ENCODE measurements at regions not wholly inside any gene's neighbourhood (a gene's known extent, or its start where the extent isn't known, plus 50 kb on each side); places are given as distances from the start of the nearest gene placed in this dataset.

DNA sequence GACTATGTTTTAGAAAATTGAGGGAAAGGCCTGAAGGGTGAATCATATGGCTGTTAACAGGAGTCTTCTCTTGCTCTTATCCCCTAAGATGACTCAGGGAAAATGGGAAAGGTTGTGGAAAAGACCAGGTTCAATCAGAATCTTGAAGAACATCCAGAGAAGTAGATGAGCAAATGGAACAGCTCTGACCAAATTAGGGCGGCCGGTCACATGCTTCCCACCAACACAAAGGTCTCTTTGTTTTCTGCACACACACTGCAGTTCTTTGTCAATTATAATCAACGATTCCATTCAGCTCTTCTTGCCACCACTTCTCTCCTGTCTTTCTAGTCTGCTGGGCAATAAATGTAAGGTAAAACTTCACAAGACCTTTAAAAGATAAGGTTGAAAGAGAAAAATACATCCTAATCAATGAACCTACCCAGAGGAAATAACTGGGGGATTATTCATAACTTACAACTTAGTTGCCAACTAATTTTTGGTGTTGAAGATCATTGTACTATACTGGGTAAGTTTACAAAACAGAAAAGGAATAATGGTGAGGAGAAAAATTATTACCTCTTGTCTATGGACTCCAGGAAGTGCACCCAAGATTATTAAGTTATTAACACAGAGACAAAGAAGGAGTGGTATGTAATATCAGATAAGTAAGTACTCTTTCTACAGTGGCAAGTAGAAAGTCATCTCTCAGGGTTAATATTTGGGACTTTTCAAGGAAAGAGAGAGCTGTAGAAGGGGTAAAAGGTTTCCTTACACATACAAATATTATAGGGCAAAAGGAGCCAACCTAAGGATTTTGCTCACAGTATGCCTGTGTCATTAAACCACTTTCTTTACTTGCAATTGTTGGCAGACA, 441.9 kb upstream of the PIK3R1 start:
- no peak for TF ChIP-seq ZNF658 (tag by site-specific recombination; IDR thresholded peaks at IDR 0.05)
- TF ChIP-seq KLF7 (tag by site-specific recombination; IDR thresholded peaks at IDR 0.05; ENCODE audit: borderline replicate concordance): no peak
- no peak for TF ChIP-seq ZNF239 (tag by site-specific recombination; IDR thresholded peaks at IDR 0.05)
- no peak for TF ChIP-seq SP2 (tag by site-specific recombination; IDR thresholded peaks at IDR 0.05)
- TF ChIP-seq ZNF610 (tag by site-specific recombination; IDR thresholded peaks at IDR 0.05; ENCODE audit: borderline replicate concordance): no peak
- TF ChIP-seq, protein P1, sequence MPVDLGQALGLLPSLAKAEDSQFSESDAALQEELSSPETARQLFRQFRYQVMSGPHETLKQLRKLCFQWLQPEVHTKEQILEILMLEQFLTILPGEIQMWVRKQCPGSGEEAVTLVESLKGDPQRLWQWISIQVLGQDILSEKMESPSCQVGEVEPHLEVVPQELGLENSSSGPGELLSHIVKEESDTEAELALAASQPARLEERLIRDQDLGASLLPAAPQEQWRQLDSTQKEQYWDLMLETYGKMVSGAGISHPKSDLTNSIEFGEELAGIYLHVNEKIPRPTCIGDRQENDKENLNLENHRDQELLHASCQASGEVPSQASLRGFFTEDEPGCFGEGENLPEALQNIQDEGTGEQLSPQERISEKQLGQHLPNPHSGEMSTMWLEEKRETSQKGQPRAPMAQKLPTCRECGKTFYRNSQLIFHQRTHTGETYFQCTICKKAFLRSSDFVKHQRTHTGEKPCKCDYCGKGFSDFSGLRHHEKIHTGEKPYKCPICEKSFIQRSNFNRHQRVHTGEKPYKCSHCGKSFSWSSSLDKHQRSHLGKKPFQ (tag by site-specific recombination; IDR thresholded peaks at IDR 0.05): no peak
- TF ChIP-seq ZSCAN23 (tag by site-specific recombination; IDR thresholded peaks at IDR 0.05): no peak
- TF ChIP-seq, protein P2, sequence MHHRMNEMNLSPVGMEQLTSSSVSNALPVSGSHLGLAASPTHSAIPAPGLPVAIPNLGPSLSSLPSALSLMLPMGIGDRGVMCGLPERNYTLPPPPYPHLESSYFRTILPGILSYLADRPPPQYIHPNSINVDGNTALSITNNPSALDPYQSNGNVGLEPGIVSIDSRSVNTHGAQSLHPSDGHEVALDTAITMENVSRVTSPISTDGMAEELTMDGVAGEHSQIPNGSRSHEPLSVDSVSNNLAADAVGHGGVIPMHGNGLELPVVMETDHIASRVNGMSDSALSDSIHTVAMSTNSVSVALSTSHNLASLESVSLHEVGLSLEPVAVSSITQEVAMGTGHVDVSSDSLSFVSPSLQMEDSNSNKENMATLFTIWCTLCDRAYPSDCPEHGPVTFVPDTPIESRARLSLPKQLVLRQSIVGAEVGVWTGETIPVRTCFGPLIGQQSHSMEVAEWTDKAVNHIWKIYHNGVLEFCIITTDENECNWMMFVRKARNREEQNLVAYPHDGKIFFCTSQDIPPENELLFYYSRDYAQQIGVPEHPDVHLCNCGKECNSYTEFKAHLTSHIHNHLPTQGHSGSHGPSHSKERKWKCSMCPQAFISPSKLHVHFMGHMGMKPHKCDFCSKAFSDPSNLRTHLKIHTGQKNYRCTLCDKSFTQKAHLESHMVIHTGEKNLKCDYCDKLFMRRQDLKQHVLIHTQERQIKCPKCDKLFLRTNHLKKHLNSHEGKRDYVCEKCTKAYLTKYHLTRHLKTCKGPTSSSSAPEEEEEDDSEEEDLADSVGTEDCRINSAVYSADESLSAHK (tag by site-specific recombination; IDR thresholded peaks at IDR 0.05): no peak
- no peak for TF ChIP-seq OVOL3 (tag by site-specific recombination; IDR thresholded peaks at IDR 0.05)
- TF ChIP-seq ZBTB20 (tag by site-specific recombination; IDR thresholded peaks at IDR 0.05): no peak
- TF ChIP-seq ZBTB17 (tag by site-specific recombination; IDR thresholded peaks at IDR 0.05): no peak
- no peak for TF ChIP-seq ZNF624 (tag by site-specific recombination; IDR thresholded peaks at IDR 0.05)
- TF ChIP-seq YY2 (tag by site-specific recombination; IDR thresholded peaks at IDR 0.05): no peak
- no peak for TF ChIP-seq KLF9 (tag by site-specific recombination; IDR thresholded peaks at IDR 0.05; ENCODE audit: low read depth)
- H3K27ac ChIP-seq (ENCODE audit: extremely low read depth, low read depth, low read length): no peak overlapping the region
- no peaks in the 10 kb centered on the region for H3K36me3 ChIP-seq (ENCODE audit: control insufficient read depth in 2 of 2, insufficient read depth in 1 of 2, low read length in 2 of 2)
- no peaks in the 10 kb centered on the region for H3K4me1 ChIP-seq (ENCODE audit: control insufficient read depth, insufficient read depth, low read length)
- no peaks in the 10 kb centered on the region for H3K9me3 ChIP-seq (ENCODE audit: control insufficient read depth, insufficient read depth, low read depth, low read length)
- ChIA-PET CTCF (no interaction called here), POLR2A (no interaction called here)
- H3K4me3 ChIP-seq (ENCODE audit: low read depth, low read length): no peak overlapping the region

DNA sequence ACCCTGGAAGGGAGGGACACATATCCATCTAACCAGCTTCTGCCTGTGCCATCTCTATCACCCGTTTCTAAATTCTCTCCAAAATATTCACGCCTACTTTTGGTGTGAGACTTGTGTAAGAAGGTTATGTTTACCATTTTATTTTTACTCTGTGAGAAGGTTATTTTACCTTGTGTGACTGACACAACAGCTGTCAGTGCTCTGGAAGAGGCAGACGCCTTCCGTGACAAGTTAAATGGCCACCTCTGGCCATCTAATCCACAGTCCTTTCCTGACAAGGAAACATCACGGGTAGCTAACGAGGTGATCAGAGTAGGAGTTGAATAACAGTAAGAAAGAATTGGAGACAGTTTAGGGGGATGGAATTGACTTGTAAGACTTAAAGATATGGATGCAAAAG, 443.8 kb upstream of the PIK3R1 start:
- Histone ChIP-seq H3K36me3 (ENCODE audit: control insufficient read depth in 2 of 2, insufficient read depth in 1 of 2, low read length in 2 of 2) (no peaks in the 10 kb centered on the region), H3K4me3 (ENCODE audit: low read depth, low read length) (no peak overlapping the region), H3K9me3 (ENCODE audit: control insufficient read depth, insufficient read depth, low read depth, low read length) (no peaks in the 10 kb centered on the region), H3K27ac (ENCODE audit: extremely low read depth, low read depth, low read length) (no peak overlapping the region), H3K4me1 (ENCODE audit: control insufficient read depth, insufficient read depth, low read length) (no peaks in the 10 kb centered on the region)
- ChIA-PET POLR2A (no interaction called here), CTCF (no interaction called here)
- TF ChIP-seq ZNF624 (tag by site-specific recombination; IDR thresholded peaks at IDR 0.05): no peak
- no peak for TF ChIP-seq ZNF626 (tag by site-specific recombination; IDR thresholded peaks at IDR 0.05)
- no peak for TF ChIP-seq ZNF768 (tag by site-specific recombination; IDR thresholded peaks at IDR 0.05)
- TF ChIP-seq ZNF391 (tag by site-specific recombination; IDR thresholded peaks at IDR 0.05; ENCODE audit: borderline replicate concordance, low read depth): no peak
- TF ChIP-seq SCRT1 (tag by site-specific recombination; IDR thresholded peaks at IDR 0.05; ENCODE audit: borderline replicate concordance): no peak
- TF ChIP-seq, protein P3, sequence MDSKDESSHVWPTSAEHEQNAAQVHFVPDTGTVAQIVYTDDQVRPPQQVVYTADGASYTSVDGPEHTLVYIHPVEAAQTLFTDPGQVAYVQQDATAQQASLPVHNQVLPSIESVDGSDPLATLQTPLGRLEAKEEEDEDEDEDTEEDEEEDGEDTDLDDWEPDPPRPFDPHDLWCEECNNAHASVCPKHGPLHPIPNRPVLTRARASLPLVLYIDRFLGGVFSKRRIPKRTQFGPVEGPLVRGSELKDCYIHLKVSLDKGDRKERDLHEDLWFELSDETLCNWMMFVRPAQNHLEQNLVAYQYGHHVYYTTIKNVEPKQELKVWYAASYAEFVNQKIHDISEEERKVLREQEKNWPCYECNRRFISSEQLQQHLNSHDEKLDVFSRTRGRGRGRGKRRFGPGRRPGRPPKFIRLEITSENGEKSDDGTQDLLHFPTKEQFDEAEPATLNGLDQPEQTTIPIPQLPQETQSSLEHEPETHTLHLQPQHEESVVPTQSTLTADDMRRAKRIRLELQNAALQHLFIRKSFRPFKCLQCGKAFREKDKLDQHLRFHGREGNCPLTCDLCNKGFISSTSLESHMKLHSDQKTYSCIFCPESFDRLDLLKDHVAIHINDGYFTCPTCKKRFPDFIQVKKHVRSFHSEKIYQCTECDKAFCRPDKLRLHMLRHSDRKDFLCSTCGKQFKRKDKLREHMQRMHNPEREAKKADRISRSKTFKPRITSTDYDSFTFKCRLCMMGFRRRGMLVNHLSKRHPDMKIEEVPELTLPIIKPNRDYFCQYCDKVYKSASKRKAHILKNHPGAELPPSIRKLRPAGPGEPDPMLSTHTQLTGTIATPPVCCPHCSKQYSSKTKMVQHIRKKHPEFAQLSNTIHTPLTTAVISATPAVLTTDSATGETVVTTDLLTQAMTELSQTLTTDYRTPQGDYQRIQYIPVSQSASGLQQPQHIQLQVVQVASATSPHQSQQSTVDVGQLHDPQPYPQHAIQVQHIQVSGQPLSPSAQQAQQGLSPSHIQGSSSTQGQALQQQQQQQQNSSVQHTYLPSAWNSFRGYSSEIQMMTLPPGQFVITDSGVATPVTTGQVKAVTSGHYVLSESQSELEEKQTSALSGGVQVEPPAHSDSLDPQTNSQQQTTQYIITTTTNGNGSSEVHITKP (tag by site-specific recombination; IDR thresholded peaks at IDR 0.05): no peak
- no peak for TF ChIP-seq GLI4 (tag by site-specific recombination; IDR thresholded peaks at IDR 0.05)
- no peak for TF ChIP-seq SETDB1 (IDR thresholded peaks at IDR 0.05; ENCODE audit: insufficient read length, low read length)
- TF ChIP-seq ZNF10 (tag by site-specific recombination; IDR thresholded peaks at IDR 0.05): no peak
- TF ChIP-seq, protein P4, sequence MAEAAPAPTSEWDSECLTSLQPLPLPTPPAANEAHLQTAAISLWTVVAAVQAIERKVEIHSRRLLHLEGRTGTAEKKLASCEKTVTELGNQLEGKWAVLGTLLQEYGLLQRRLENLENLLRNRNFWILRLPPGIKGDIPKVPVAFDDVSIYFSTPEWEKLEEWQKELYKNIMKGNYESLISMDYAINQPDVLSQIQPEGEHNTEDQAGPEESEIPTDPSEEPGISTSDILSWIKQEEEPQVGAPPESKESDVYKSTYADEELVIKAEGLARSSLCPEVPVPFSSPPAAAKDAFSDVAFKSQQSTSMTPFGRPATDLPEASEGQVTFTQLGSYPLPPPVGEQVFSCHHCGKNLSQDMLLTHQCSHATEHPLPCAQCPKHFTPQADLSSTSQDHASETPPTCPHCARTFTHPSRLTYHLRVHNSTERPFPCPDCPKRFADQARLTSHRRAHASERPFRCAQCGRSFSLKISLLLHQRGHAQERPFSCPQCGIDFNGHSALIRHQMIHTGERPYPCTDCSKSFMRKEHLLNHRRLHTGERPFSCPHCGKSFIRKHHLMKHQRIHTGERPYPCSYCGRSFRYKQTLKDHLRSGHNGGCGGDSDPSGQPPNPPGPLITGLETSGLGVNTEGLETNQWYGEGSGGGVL (tag by site-specific recombination; IDR thresholded peaks at IDR 0.05): no peak
- TF ChIP-seq ZNF132 (tag by site-specific recombination; IDR thresholded peaks at IDR 0.05; ENCODE audit: borderline replicate concordance): no peak
- TF ChIP-seq ZNF169 (tag by site-specific recombination; IDR thresholded peaks at IDR 0.05): no peak
- TF ChIP-seq ZSCAN23 (tag by site-specific recombination; IDR thresholded peaks at IDR 0.05): no peak
- no peak for TF ChIP-seq ZNF433 (tag by site-specific recombination; IDR thresholded peaks at IDR 0.05; ENCODE audit: low read depth)

Data from HEK293 (cell line).